ENCODE measurements at regions not wholly inside any gene's neighbourhood (a gene's known extent, or its start where the extent isn't known, plus 50 kb on each side); places are given as distances from the start of the nearest gene placed in this dataset.

DNA sequence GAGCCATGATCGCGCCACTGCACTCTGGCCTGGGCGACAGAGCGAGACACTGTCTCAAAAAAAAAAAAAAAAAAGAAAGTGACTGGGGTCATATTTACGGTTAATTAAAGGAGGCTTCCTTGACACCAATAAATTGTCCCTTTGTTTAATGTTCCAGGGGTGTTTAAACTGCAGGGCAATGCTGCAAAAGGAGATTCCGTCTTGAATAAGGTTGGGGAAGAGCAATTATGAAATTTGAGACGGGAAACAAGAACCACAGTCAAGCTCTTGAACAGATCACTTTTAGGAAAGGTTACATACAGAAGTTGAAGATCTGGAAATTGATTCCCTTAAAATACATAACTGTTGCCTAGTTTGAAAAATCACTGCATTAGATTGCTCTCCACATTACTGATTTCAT, 292.9 kb downstream of the DAD1 start:
- TF ChIP-seq, protein P1, sequence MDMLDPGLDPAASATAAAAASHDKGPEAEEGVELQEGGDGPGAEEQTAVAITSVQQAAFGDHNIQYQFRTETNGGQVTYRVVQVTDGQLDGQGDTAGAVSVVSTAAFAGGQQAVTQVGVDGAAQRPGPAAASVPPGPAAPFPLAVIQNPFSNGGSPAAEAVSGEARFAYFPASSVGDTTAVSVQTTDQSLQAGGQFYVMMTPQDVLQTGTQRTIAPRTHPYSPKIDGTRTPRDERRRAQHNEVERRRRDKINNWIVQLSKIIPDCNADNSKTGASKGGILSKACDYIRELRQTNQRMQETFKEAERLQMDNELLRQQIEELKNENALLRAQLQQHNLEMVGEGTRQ (IDR thresholded peaks at IDR 0.05), result no peak
- TF ChIP-seq, protein P2, sequence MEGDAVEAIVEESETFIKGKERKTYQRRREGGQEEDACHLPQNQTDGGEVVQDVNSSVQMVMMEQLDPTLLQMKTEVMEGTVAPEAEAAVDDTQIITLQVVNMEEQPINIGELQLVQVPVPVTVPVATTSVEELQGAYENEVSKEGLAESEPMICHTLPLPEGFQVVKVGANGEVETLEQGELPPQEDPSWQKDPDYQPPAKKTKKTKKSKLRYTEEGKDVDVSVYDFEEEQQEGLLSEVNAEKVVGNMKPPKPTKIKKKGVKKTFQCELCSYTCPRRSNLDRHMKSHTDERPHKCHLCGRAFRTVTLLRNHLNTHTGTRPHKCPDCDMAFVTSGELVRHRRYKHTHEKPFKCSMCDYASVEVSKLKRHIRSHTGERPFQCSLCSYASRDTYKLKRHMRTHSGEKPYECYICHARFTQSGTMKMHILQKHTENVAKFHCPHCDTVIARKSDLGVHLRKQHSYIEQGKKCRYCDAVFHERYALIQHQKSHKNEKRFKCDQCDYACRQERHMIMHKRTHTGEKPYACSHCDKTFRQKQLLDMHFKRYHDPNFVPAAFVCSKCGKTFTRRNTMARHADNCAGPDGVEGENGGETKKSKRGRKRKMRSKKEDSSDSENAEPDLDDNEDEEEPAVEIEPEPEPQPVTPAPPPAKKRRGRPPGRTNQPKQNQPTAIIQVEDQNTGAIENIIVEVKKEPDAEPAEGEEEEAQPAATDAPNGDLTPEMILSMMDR (IDR thresholded peaks at IDR 0.05), result no peak
- TF ChIP-seq MAFK (IDR thresholded peaks at IDR 0.05; ENCODE audit: partially characterized antibody), result no peak
- TF ChIP-seq, protein P3, sequence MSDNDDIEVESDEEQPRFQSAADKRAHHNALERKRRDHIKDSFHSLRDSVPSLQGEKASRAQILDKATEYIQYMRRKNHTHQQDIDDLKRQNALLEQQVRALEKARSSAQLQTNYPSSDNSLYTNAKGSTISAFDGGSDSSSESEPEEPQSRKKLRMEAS (IDR thresholded peaks at IDR 0.05), result no peak
- no peak for TF ChIP-seq CEBPB (IDR thresholded peaks at IDR 0.05)
- TF ChIP-seq POLR2A (IDR thresholded peaks at IDR 0.05; ENCODE audit: low read length), result no peak
- no peak for TF ChIP-seq RAD21 (conservative IDR thresholded peaks at IDR 0.05 in 1 of 2, IDR thresholded peaks at IDR 0.05 in 1 of 2)
- TF ChIP-seq, protein P4, sequence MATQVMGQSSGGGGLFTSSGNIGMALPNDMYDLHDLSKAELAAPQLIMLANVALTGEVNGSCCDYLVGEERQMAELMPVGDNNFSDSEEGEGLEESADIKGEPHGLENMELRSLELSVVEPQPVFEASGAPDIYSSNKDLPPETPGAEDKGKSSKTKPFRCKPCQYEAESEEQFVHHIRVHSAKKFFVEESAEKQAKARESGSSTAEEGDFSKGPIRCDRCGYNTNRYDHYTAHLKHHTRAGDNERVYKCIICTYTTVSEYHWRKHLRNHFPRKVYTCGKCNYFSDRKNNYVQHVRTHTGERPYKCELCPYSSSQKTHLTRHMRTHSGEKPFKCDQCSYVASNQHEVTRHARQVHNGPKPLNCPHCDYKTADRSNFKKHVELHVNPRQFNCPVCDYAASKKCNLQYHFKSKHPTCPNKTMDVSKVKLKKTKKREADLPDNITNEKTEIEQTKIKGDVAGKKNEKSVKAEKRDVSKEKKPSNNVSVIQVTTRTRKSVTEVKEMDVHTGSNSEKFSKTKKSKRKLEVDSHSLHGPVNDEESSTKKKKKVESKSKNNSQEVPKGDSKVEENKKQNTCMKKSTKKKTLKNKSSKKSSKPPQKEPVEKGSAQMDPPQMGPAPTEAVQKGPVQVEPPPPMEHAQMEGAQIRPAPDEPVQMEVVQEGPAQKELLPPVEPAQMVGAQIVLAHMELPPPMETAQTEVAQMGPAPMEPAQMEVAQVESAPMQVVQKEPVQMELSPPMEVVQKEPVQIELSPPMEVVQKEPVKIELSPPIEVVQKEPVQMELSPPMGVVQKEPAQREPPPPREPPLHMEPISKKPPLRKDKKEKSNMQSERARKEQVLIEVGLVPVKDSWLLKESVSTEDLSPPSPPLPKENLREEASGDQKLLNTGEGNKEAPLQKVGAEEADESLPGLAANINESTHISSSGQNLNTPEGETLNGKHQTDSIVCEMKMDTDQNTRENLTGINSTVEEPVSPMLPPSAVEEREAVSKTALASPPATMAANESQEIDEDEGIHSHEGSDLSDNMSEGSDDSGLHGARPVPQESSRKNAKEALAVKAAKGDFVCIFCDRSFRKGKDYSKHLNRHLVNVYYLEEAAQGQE (IDR thresholded peaks at IDR 0.05), result no peak
- TF ChIP-seq HOXA7 (CRISPR knock-in tag; IDR thresholded peaks at IDR 0.05), result no peak
- TF ChIP-seq EP300 (IDR thresholded peaks at IDR 0.05), result no peak
- TF ChIP-seq, protein P5, sequence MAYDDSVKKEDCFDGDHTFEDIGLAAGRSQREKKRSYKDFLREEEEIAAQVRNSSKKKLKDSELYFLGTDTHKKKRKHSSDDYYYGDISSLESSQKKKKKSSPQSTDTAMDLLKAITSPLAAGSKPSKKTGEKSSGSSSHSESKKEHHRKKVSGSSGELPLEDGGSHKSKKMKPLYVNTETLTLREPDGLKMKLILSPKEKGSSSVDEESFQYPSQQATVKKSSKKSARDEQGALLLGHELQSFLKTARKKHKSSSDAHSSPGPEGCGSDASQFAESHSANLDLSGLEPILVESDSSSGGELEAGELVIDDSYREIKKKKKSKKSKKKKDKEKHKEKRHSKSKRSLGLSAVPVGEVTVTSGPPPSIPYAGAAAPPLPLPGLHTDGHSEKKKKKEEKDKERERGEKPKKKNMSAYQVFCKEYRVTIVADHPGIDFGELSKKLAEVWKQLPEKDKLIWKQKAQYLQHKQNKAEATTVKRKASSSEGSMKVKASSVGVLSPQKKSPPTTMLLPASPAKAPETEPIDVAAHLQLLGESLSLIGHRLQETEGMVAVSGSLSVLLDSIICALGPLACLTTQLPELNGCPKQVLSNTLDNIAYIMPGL (CRISPR knock-in tag; IDR thresholded peaks at IDR 0.05; ENCODE audit: borderline replicate concordance), result no peak
- no peak for TF ChIP-seq HOXB5 (CRISPR knock-in tag; IDR thresholded peaks at IDR 0.05)
